ENCODE measurements at regions not wholly inside any gene's neighbourhood (a gene's known extent, or its start where the extent isn't known, plus 50 kb on each side); places are given as distances from the start of the nearest gene placed in this dataset.
"Not testable (repeated sequence)": the region's sequence is repeated elsewhere in the genome, so short reads cannot be mapped to it uniquely, and the experiment has no call there.

DNA sequence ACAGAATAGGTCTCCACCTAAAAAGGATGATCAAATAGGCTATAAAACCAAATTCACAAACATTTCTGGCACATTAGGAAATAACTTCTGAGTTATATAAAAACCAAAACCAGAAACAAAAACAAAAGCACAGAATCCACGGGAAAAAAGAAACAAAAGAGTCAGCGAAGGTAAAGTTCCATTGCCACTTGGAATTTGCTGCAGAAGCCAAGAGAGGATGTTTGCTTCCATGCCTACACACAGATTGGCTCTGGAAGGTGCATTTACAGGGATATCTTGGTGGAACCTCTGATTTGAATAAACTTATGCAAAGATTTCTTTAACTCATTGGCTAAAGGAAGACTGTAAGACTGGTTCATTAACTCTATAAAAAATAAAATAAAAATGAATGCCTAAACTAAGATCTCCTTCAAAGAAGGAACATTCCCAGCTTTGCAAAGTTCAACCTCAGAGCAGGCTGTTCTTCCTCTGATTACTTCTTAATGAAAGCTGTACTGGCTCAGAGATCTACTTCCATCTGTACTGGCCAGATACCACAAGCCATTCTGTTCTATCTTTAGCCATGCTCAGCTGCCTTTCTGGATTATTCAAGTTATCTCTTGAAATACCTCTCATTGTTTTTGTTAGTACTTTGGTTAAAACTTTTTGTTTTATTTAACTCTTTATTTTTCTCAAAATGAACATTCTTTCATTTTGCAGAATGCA is 537.5 kb upstream of the CCDC54 start:
- DNase-seq: no peak

DNA sequence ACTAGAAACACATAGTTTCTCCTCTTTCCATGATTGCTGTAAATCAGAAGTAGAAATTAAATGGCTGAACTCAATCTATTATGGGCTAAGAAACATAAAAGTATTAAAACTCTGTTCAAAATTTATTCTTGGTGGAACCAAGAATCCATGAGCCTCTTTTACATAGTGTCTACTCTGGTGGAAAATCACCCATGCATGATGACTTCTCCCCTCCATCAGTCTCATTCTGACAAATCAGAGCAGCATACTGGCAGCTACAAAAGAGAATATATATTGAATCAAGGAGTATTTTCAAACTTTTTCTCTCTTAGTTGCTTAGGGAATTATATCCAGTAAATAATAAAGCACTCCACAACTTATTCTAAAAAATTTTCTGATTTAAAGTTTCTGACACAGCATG is 536.9 kb upstream of the CCDC54 start:
- no peak for DNase-seq

- DNase-seq: no peak
Measured at GRCh38 chr3:106842151-106842550, 535.1 kb upstream of the CCDC54 start.

DNA sequence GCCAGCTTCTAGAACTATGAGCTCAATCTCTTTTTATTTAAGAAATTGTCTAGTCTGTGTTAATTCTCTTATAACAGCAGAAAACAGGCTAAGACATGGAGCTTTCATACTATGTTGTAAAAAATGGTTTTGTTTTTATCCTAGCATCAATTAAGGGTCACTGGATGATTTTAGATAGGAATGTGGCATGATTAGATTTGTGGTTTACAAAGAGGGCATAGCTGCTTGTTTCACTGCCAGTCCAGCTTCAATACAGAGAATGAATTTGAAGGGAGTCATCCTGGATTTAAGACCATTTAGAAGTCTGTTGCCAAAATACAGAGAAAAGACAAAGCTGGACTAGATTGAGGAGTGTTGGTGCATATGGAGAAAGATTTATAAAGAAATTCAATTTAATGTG is 532.6 kb upstream of the CCDC54 start:
- no peak for DNase-seq

GRCh38 chr3:106848099-106848498 is 529.1 kb upstream of the CCDC54 start:
- DNase-seq: no peak

GRCh38 chr3:106850437-106850836 is 526.8 kb upstream of the CCDC54 start:
- DNase-seq: no peak

GRCh38 chr3:106858321-106858720 is 518.9 kb upstream of the CCDC54 start:
- not testable (repeated sequence) for DNase-seq

DNA sequence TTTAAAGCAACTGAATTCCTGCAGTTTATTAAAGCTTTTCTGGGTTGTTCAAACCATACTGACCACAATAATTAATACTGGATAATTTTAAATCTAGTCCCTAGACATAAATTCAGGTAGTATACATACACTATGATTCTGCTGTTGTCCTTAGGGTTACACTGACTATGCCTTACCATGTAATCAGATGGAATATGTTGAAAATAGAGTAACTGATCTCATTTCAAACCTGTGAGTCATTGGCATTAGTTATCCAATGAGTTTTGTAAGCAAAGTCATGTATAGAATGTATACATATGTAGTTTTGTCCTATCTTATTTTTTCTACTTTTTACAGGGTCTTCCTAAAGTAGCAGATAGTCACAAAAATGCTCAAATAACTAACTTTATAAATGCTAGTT is 517.1 kb upstream of the CCDC54 start:
- DNase-seq: no peak

- no peak for DNase-seq
Measured at GRCh38 chr3:106862067-106862466, 515.2 kb upstream of the CCDC54 start.

GRCh38 chr3:106877627-106878026 is 499.6 kb upstream of the CCDC54 start:
- DNase-seq: no peak

GRCh38 chr3:106880206-106880605 is 497.0 kb upstream of the CCDC54 start:
- no peak for DNase-seq

DNA sequence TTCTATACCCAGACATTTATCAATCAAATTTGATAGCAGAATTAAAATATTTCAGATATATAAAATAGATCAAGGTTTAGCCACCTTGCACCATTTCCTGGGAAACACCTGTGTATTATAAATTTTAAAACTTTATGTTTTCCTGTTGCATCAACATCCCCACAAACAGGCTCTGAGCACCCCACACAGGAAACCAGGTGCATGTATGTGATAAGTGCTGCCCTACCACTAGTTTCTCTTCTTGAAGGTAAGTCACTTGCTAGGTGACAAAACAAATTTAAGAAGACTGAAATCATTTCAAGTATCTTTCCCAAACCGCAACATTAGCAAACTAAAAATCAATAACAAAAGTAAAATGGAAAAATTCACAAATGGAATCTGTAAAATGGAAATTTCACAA is 496.1 kb upstream of the CCDC54 start:
- DNase-seq: no peak

DNA sequence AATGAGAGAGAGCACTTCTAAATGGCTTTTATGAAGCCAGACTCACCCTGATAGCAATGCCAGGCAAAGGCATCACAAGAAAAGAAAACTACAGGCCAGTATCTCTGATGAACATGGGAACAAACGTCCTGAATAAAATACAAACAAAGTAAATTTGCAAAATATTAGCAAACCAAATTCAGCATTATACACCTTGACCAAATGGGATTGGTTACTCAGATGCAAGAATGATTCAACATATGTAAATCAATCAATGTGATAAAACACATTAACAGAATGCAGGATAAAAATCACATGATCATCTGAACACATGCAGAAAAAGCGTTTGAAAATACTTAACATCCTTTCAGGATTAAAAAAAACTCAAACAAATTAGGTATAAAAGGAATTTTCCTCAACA is 494.9 kb upstream of the CCDC54 start:
- DNase-seq: no peak

GRCh38 chr3:106906074-106906473 is 471.2 kb upstream of the CCDC54 start:
- DNase-seq: no peak

GRCh38 chr3:106908181-106908938 is 468.9 kb upstream of the CCDC54 start:
- no peak for DNase-seq

GRCh38 chr3:106913111-106913698 is 464.0 kb upstream of the CCDC54 start:
- no peak for DNase-seq

DNA sequence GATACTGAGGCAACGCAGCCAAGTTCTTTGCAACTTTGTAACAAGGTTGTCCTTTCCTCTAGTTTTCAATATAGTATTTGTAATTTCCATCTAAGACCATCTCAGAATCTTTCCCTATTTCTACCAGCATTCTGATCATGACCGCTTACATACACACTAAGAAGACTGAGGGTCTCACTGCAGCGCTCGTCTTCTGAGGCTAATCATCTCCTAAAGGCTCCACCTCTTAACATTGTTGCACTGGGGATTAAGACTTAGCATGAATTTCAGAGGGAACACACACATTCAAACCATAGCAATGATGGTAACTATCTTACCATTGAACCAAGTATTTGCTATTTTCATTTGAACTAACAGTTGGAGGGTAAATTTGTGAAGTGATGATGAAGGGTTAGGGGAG is 463.3 kb upstream of the CCDC54 start:
- no peak for DNase-seq

GRCh38 chr3:106920609-106921008 is 456.6 kb upstream of the CCDC54 start:
- DNase-seq: no peak

- DNase-seq: no peak
Measured at GRCh38 chr3:106929081-106929480, 448.2 kb upstream of the CCDC54 start.

DNA sequence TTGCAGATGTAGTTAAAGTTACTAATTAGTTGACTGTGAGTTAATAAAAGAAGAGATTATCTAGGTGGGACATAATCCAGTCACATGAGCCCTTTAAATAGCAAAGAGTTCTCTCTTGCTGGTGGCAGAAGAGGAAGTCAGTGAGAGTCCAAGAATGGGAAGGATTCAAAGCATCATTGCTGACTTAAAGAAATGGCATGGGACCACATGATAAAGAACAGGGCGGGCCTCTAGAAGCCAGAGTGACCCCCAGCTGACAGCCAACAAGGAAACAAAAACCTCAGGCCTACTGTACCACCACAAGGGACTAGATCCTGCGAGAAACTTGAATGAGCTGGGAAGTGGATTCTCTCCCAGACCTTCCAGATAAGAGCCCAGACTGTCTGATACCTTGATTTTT is 447.2 kb upstream of the CCDC54 start:
- DNase-seq: no peak

- DNase-seq: no peak
Measured at GRCh38 chr3:106931904-106932303, 445.3 kb upstream of the CCDC54 start.

DNA sequence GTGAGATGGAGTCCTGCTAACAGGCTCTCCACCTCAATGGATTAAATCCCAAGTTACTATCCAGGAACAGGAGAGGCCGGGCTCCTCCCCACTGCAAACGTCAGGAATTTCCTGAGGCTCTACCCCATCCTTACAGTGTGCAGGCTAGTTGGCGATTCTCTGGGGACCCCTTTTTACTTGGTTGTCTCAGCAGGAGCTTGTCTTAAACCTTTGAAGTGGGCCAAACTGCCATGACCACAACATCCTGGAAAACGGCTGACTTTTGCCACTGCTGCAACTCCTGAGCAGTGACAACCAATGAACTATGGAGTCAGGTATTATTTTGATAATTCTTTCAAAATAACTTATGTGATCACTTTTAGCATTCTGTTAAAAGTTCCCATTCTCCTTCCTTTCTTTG is 440.9 kb upstream of the CCDC54 start:
- DNase-seq: no peak

- DNase-seq: no peak
Measured at GRCh38 chr3:106942051-106942450, 435.2 kb upstream of the CCDC54 start.

DNA sequence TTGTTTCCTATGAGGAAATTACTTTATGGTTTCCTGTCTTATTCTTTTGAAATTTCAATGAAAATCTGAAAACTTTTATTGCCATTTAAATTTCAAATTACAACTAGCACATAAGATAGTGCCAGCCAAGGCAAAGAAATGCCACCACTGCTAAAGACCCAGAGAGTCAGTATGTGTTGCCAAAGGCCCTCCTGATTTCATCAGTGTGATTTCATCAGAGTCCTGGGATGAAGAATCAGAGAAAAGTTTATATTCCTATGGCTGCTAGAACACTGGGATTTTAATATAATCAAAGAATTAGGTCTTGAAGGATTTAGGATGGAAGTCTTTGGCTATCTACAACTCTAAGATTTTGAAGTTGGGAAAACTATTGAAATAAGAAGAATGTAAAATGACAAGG is 434.2 kb upstream of the CCDC54 start:
- DNase-seq: no peak

Data from MV-4-11 (cell line).